SJCRH30 (cell line): ENCODE measurements at regions not wholly inside any gene's neighbourhood (a gene's known extent, or its start where the extent isn't known, plus 50 kb on each side); places are given as distances from the start of the nearest gene placed in this dataset.

Experiments
- DNase-seq, 2 experiments: peaks; one replicate each; pipeline ENCODE4 v3.0.0-alpha.2; 2015 to 2020
- H3K27ac ChIP-seq: fragments of 250-450 bp; sonication (Bioruptor Pico); 2 replicates; pipeline ENCODE4 v1.5.1; 2020; ENCODE audit warnings: mild to moderate bottlenecking, moderate library complexity
- H3K27me3 ChIP-seq: fragments of 250-450 bp; sonication (Bioruptor Pico); 2 replicates; pipeline ENCODE4 v1.5.1; 2020; ENCODE audit warnings: mild to moderate bottlenecking, moderate library complexity
- H3K36me3 ChIP-seq: fragments of 250-450 bp; sonication (Bioruptor Pico); 2 replicates; pipeline ENCODE4 v1.5.1; 2020; ENCODE audit warnings: mild to moderate bottlenecking, moderate library complexity
- H3K4me1 ChIP-seq: fragments of 250-450 bp; sonication (Bioruptor Pico); 2 replicates; pipeline ENCODE4 v1.5.1; 2020; ENCODE audit warnings: mild to moderate bottlenecking, moderate library complexity
- H3K4me3 ChIP-seq: fragments of 250-450 bp; sonication (Bioruptor Pico); 2 replicates; pipeline ENCODE4 v1.5.1; 2020; ENCODE audit warnings: mild to moderate bottlenecking, moderate library complexity
- H3K9me3 ChIP-seq: fragments of 250-450 bp; sonication (Bioruptor Pico); replicated peaks from 2 replicates; pipeline ENCODE4 v1.5.1; 2020; ENCODE audit warnings: mild to moderate bottlenecking, moderate library complexity

DNA sequence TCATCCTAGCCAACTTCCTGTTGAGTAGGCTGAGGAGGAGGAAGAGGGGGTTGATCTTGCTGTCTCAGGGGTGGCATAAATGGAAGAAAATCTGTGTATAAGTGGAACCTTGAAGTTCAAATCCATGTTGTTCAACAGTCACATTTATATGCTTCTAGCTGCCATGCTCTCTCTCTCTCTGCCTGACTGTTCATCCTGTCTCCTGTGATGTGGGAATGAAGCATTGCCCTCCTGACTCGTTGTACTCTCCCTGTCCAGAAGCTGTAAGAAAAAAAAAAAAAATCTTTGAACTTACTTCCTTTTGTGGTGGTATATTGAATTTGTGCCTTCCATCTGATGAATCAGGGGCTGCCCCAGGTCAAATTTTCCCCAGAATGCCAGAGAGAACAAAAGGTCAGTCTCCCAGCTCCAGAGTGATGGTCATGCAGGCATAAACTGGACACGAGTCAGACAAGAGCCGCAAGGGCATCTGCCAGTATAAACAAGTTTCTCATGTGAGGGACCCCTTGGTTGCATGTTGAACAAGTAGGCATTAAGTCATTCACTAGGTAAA, 257.0 kb downstream of the IDS start:
- Histone ChIP-seq H3K4me3 (no peak overlapping the region), H3K36me3 (no peaks in the 10 kb centered on the region), H3K27me3 (no peaks in the 10 kb centered on the region), H3K4me1 (no peaks in the 10 kb centered on the region), H3K27ac (no peak overlapping the region), H3K9me3 (no peaks in the 10 kb centered on the region)
- DNase-seq = no peak

- Histone ChIP-seq H3K4me1 (no peaks in the 10 kb centered on the region), H3K27ac (no peak overlapping the region)
Observed at GRCh38 chrX:149230689-149231088, 274.4 kb downstream of the IDS start.

GRCh38 chrX:149223854-149224253, 281.3 kb downstream of the IDS start:
- H3K27me3 ChIP-seq = no peaks in the 10 kb centered on the region
- no peaks in the 10 kb centered on the region for H3K36me3 ChIP-seq
- H3K9me3 ChIP-seq = no peaks in the 10 kb centered on the region
- DNase-seq = no peak
- H3K27ac ChIP-seq = no peak overlapping the region
- H3K4me3 ChIP-seq = no peak overlapping the region
- H3K4me1 ChIP-seq = no peaks in the 10 kb centered on the region

More at GRCh38 chrX:149230689-149231088, 274.4 kb downstream of the IDS start:
- Histone ChIP-seq H3K27me3 (no peaks in the 10 kb centered on the region), H3K9me3 (no peaks in the 10 kb centered on the region), H3K36me3 (no peaks in the 10 kb centered on the region), H3K4me3 (no peak overlapping the region)
- no peak for DNase-seq

- no peaks in the 10 kb centered on the region for H3K4me1 ChIP-seq
- H3K36me3 ChIP-seq = no peaks in the 10 kb centered on the region
- DNase-seq = no peak
Observed at GRCh38 chrX:149222040-149222439, 283.1 kb downstream of the IDS start.

GRCh38 chrX:149221230-149221629, 283.9 kb downstream of the IDS start:
- peak in 1 of 2 experiments; percentile 4 for DNase-seq
- Histone ChIP-seq H3K9me3 (no peaks in the 10 kb centered on the region), H3K27me3 (no peaks in the 10 kb centered on the region), H3K27ac (no peak overlapping the region), H3K36me3 (no peaks in the 10 kb centered on the region), H3K4me3 (no peak overlapping the region), H3K4me1 (no peaks in the 10 kb centered on the region)

More at GRCh38 chrX:149222040-149222439, 283.1 kb downstream of the IDS start:
- H3K9me3 ChIP-seq = no peaks in the 10 kb centered on the region
- no peak overlapping the region for H3K4me3 ChIP-seq
- H3K27me3 ChIP-seq = no peaks in the 10 kb centered on the region
- H3K27ac ChIP-seq = no peak overlapping the region

GRCh38 chrX:149213264-149213663, 291.8 kb downstream of the IDS start:
- Histone ChIP-seq H3K4me3 (no peak overlapping the region), H3K4me1 (no peaks in the 10 kb centered on the region; the same call in 1 of the 2 replicates), H3K27ac (no peak overlapping the region), H3K27me3 (no peaks in the 10 kb centered on the region), H3K9me3 (no peaks in the 10 kb centered on the region), H3K36me3 (no peaks in the 10 kb centered on the region)
- DNase-seq = no peak

- Histone ChIP-seq H3K9me3 (no peaks in the 10 kb centered on the region), H3K27me3 (no peaks in the 10 kb centered on the region), H3K36me3 (no peaks in the 10 kb centered on the region), H3K4me1 (no peaks in the 10 kb centered on the region), H3K27ac (no peak overlapping the region), H3K4me3 (no peak overlapping the region)
- DNase-seq = no peak
Observed at GRCh38 chrX:149208307-149208706, 296.8 kb downstream of the IDS start.

GRCh38 chrX:149207518-149207917, 297.6 kb downstream of the IDS start:
- Histone ChIP-seq H3K27ac (no peak overlapping the region), H3K36me3 (no peaks in the 10 kb centered on the region), H3K4me3 (no peak overlapping the region), H3K4me1 (no peaks in the 10 kb centered on the region), H3K27me3 (no peaks in the 10 kb centered on the region), H3K9me3 (no peaks in the 10 kb centered on the region)
- no peak for DNase-seq

GRCh38 chrX:149205937-149206336, 299.2 kb downstream of the IDS start:
- no peak for DNase-seq
- no peaks in the 10 kb centered on the region for H3K9me3 ChIP-seq
- H3K27ac ChIP-seq = no peak overlapping the region
- no peaks in the 10 kb centered on the region for H3K36me3 ChIP-seq
- no peaks in the 10 kb centered on the region for H3K27me3 ChIP-seq
- H3K4me3 ChIP-seq = no peak overlapping the region
- no peaks in the 10 kb centered on the region for H3K4me1 ChIP-seq

GRCh38 chrX:149205081-149205480, 300.0 kb downstream of the IDS start:
- Histone ChIP-seq H3K27me3 (no peaks in the 10 kb centered on the region), H3K4me1 (no peaks in the 10 kb centered on the region), H3K4me3 (no peak overlapping the region), H3K9me3 (no peaks in the 10 kb centered on the region), H3K27ac (no peak overlapping the region), H3K36me3 (no peaks in the 10 kb centered on the region)
- DNase-seq = no peak

- H3K27me3 ChIP-seq = no peaks in the 10 kb centered on the region
- DNase-seq = no peak
- no peaks in the 10 kb centered on the region for H3K9me3 ChIP-seq
- H3K27ac ChIP-seq = no peak overlapping the region
- H3K4me1 ChIP-seq = no peaks in the 10 kb centered on the region
- no peaks in the 10 kb centered on the region for H3K36me3 ChIP-seq
- no peak overlapping the region for H3K4me3 ChIP-seq
Observed at GRCh38 chrX:149199734-149200133, 305.4 kb downstream of the IDS start.

DNA sequence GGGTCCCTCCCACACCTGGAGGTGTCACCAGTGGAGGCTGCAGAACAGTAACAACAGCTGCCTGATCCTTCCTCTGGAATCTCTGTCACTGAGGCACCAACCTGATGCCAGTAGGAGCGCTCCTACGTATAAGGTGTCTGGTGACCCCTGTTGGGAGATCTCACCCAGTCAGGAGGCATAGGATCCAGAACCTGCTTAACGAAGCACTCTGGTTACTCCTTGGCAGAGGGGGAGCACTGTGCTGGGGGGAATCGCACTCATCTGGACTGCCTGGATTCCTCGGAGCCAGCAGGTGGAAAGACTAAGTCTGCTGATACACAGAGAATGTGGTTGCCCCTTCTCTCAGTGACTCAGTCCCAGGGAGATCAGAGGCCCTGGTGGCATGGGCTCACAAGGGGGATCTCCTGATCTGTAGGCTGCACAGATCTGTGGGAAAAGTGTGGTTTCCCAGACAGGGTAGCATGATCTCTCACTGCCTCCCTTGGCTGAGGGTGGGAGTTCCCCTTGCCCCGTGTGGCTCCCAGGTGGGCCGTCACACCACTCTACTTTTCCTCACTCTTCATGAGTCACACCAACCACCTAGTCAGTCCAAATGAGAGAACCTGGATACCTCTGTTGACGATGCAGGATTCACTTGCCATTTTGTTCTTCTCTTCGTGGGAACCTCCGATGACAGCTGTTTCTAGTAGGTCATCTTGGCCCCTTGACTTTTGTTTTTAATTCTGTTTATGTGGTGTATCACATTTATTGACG, 305.9 kb downstream of the IDS start:
- no peaks in the 10 kb centered on the region for H3K4me1 ChIP-seq
- H3K36me3 ChIP-seq = no peaks in the 10 kb centered on the region
- H3K4me3 ChIP-seq = no peak overlapping the region
- H3K27me3 ChIP-seq = no peaks in the 10 kb centered on the region
- no peak for DNase-seq
- no peak overlapping the region for H3K27ac ChIP-seq
- H3K9me3 ChIP-seq = no peaks in the 10 kb centered on the region

- H3K27ac ChIP-seq = no peak overlapping the region
- H3K4me3 ChIP-seq = no peak overlapping the region
- peak in 1 of 2 experiments; percentile 24 for DNase-seq
- no peaks in the 10 kb centered on the region for H3K4me1 ChIP-seq
- no peaks in the 10 kb centered on the region for H3K36me3 ChIP-seq
- no peaks in the 10 kb centered on the region for H3K27me3 ChIP-seq
- no peaks in the 10 kb centered on the region for H3K9me3 ChIP-seq
Observed at GRCh38 chrX:149185087-149185486, 320.0 kb downstream of the IDS start.

DNA sequence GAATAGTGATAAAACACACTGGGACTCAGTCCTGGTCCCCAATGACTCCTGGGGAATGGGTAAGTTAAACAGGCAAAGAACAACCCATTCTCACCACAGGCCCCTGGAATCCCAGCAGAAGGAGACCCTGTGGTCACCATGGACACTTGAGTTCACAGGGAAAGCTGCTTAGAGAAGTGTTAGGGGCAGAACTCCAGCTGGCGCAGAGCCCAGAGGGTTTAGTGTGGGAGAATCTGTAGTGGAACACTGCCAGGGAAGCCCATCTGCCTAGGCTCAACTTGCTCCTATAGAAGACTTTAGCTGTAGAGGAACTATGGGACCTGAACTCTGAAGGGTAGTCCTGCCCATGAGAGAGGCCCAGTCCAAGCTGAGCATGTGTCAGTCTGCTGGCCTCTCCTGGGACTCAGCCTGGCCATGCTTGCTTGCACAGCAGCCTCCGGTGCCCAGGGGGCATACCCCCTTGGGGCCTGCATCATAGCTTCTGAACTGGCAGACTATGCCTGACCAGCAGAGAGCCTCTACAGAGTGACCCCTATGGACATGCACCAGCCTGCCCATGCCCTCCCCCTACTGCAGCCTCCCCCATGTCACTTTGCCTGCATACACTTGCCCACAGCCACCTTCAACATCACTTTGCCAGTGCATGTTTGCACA, 343.5 kb downstream of the IDS start:
- no peak overlapping the region for H3K4me3 ChIP-seq

DNA sequence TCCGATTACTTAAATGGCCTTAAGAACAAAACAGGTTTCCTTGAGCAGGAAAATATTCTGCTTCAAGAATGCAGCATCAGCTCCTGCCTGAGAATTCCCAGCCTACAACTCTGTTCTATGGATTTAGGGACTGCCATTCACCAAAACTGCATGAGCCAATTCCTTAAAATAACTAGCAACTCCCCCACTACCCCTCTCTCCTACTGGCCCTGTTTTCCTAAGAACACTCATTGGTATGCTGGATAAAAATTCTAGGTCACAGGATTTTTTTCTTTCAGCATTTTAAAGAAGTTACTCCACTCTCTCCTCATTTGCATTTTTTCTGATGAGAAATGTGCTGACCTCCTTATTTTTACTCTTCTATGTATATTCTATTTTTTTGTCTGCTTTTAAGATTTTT, 347.1 kb downstream of the IDS start:
- H3K4me3 ChIP-seq = no peak overlapping the region
- no peak overlapping the region for H3K27ac ChIP-seq
- H3K36me3 ChIP-seq = no peaks in the 10 kb centered on the region
- no peaks in the 10 kb centered on the region for H3K4me1 ChIP-seq
- no peaks in the 10 kb centered on the region for H3K27me3 ChIP-seq
- no peaks in the 10 kb centered on the region for H3K9me3 ChIP-seq
- no peak for DNase-seq

More for the DNA sequence above, 343.5 kb downstream of the IDS start:
- no peaks in the 10 kb centered on the region for H3K36me3 ChIP-seq
- DNase-seq = peak in 1 of 2 experiments; percentile 27
- H3K27me3 ChIP-seq = no peaks in the 10 kb centered on the region
- H3K4me1 ChIP-seq = no peaks in the 10 kb centered on the region
- no peaks in the 10 kb centered on the region for H3K9me3 ChIP-seq
- H3K27ac ChIP-seq = no peak overlapping the region
